D341Med (cell line): ENCODE measurements at regions not wholly inside any gene's neighbourhood (a gene's known extent, or its start where the extent isn't known, plus 50 kb on each side); places are given as distances from the start of the nearest gene placed in this dataset.

Experiments used
- DNase-seq: peaks from one replicate; pipeline ENCODE4 v3.0.0; 2012; ENCODE audit warnings: low spot score

DNA sequence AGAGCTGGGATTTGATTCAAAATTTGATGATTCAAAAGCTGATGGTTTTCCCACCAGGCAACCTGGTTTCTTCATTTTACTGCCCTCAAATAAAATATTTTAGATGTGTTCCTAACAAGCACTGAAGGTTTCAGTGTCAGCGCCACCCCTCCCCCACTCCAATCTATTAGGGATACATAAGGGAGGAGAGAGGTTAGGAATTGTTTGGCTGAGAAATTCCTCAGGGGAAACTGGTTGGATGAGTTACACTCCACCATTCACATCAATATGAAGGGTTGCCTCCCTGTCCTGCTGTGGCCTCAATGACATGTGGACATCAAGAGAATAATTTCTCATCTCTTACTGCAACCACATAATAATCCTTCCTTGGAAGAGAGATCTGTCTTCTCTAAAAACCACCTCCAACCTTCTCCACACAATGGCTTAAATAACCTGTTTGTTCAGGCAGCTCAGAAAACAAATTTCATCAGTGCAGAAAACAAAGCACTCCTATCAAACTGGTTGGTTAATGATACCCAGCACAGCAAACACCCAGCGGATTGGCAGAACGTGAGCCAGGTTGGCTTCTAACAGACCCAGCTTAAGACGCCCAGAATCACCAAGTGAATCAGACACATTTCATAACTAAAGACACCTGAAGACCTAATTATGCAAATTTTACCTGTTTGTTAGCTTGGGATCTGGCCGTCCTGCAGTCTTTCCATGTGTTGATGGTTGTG lies 136.0 kb upstream of the SGK1 start:
- no peak for DNase-seq

- DNase-seq, result no peak
These were observed 135.0 kb upstream of the SGK1 start for GRCh38 chr6:134452906-134453305.

- no peak for DNase-seq
These were observed 133.6 kb upstream of the SGK1 start for GRCh38 chr6:134451529-134451928.

- no peak for DNase-seq
These were observed 131.9 kb upstream of the SGK1 start for GRCh38 chr6:134449781-134450180.

GRCh38 chr6:134449004-134449403 lies 131.1 kb upstream of the SGK1 start:
- DNase-seq, result no peak

- DNase-seq, result no peak
These were observed 130.0 kb upstream of the SGK1 start for GRCh38 chr6:134447883-134448387.

DNA sequence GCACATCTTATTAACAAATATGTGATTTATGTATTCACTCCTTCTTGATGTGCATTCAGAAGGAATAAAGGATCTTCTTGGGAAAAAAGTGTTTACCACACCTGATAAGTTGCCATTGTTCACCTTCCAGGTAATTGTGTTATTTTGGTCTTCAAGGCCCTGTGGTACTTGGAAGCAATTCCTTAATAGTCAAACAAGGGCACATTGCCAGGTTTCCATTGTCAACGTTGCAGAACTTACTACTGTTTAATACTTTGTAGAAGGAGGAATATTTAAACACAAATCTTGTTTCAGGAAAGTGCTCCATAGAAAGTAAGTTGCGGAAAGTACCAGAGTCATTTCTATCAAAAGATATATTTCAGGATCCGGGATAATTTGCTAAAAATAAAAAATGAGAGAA lies 129.5 kb upstream of the SGK1 start:
- no peak for DNase-seq

DNA sequence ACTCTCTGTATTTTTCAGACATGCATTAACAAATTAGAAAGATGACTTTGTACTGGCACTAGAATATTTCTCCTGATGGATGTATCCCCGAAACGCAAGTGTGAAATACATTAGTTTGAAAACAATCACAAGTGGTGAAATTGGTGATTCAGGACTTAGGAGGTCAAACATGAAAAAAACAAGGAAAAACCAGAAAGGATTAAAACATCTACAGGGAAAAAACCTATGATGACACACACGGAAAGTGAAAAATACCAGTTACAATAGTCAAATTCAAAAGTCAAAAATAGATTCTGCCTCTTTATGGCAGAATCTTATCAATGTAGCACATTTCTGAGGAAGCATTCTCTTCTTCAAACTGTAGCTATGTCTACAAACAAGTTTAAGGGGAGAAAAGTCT lies 129.0 kb upstream of the SGK1 start:
- no peak for DNase-seq

DNA sequence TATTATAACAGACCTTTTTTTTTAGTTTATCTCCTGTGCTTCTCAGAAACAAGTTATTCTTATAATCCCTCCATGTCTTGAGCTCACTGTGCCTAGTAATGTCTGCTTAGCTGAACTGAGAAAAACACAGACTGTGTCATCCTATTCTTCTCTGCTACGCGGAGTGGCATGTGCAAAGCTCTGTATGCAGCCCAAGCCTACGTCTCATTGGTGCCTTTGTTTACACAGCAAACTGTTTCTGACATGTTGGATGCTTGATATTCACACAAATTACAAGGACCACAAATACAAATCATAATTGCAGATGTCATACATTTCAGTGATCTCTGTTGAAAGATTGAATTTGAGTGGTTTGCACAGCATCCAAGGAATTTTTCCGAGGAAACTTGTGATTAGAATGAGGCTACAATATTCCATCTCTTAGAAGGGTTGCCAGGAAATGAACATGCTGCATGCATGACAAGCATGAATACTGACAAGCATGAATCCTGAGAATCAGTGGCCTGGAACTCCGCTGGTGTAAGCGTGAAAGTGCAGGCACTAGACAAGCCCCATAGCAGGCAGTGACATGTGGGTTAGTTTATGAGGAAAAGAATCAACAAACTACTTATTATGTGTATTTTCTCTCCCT lies 128.4 kb upstream of the SGK1 start:
- DNase-seq, result no peak

- DNase-seq, result no peak
These were observed 125.1 kb upstream of the SGK1 start for GRCh38 chr6:134443009-134443408.

- no peak for DNase-seq
These were observed 124.2 kb upstream of the SGK1 start for GRCh38 chr6:134442073-134442472.

GRCh38 chr6:134438837-134439236 lies 120.9 kb upstream of the SGK1 start:
- DNase-seq, result no peak

- no peak for DNase-seq
These were observed 119.5 kb upstream of the SGK1 start for GRCh38 chr6:134437376-134437775.

- no peak for DNase-seq
These were observed 119.0 kb upstream of the SGK1 start for GRCh38 chr6:134436950-134437349.

DNA sequence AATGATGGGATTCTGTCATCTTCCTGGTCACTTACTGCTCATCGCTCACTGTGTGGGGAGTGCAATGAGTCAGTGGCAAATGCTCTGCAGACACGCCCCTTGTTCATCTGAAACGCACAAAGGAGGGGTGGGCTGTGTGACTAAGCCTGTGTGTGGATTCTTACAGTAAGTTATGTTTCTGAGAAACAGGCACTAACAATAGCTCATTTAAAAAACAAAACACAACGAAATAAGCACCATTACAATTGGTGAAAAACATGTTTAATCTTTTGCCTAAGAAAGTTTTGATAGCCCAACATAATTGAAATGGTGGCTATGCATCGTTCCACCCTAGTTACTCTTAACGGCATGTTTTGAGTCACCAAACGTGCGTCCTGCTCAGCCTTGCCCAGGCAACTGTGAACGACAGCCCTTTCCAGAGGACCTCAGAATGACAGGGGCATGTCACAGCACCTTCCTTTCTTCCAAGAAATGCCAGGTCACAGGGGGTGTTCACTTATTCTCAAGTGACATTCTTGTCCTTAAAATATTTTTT lies 118.4 kb upstream of the SGK1 start:
- DNase-seq, result no peak

DNA sequence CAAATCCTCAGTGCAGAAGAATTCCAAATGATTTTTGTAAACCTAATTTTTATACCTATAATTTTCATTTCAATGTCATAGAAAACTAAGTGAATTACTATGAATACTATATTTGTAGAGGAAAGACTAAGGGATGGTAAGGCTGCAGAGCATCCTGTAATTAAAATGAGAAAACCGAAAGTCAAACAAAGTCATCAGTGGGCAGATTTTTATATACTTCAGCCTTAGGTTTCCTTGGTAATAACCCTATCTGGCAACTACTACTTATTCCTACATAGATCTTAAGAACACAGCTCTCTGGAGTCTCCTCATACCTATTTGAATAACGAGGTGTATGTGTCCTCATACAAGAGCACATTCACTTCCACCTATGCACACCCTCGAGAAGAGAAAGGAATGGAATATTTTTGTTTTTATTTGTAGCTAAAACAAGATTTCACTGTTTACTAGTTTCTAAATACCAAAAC lies 117.9 kb upstream of the SGK1 start:
- no peak for DNase-seq

- no peak for DNase-seq
These were observed 116.4 kb upstream of the SGK1 start for GRCh38 chr6:134434019-134434942.

DNA sequence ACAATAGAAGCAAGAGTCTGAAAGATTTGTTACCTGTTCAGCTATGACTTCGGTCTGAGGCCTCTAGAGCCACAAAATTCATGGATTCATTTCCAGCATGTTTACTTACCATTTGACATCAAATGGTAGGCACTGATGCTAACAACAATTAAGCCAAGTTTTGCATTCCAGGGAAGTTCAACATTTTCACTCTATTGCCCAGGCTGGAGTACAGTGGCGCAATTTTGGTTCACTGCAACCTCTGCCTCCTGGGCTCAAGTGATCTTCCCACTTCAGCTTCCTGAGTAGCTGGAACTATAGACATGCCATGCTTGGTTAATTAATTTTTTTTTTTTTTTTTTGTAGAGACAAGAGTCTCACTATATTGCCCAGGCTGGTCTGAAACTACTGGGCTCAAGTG lies 114.1 kb upstream of the SGK1 start:
- no peak for DNase-seq

DNA sequence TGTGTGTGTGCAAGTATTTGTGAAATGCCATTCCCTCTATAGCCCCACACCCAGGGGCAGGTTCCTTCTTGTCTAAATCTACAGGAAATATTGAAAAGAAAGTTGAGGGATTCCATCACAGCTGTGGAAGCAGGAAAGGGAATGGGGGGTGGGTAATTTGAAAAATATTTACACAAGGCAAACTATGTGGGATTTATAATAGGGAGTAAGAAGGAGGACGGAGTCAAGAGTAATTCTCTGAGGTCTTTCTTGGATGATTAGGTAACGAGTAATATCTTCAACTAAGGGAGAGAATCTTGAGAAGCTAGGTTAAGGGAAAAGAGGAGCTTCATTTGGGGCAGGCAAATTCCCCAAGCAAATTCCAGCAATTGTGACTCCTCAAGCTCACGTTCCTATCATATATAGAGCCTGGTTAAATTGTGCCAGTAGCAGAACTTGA lies 113.5 kb upstream of the SGK1 start:
- DNase-seq, result no peak

- no peak for DNase-seq
These were observed 112.0 kb upstream of the SGK1 start for GRCh38 chr6:134429861-134430380.

DNA sequence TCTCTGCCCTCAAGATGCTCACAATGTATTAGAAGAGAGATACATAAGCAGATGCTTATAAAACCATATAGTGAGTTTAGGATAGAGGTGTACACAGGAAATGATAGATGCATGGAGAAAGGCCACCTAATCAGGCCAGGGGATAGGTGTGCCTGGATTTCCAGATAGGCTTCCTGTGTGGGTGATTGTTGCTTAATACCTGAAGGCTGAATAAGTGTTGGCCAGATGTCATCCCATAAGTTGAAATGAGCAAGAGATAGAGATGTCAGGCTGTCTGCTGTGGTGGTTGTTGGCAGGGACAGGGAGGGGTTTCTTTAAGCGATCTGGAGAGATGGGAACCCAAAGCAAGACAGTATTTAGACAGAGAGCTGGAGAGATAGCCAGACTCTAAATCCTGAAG lies 109.8 kb upstream of the SGK1 start:
- no peak for DNase-seq

GRCh38 chr6:134426623-134427022 lies 108.7 kb upstream of the SGK1 start:
- DNase-seq, result no peak
